ENCODE measurements at regions not wholly inside any gene's neighbourhood (a gene's known extent, or its start where the extent isn't known, plus 50 kb on each side); places are given as distances from the start of the nearest gene placed in this dataset.
"Not testable (repeated sequence)": the region's sequence is repeated elsewhere in the genome, so short reads cannot be mapped to it uniquely, and the experiment has no call there.

DNA sequence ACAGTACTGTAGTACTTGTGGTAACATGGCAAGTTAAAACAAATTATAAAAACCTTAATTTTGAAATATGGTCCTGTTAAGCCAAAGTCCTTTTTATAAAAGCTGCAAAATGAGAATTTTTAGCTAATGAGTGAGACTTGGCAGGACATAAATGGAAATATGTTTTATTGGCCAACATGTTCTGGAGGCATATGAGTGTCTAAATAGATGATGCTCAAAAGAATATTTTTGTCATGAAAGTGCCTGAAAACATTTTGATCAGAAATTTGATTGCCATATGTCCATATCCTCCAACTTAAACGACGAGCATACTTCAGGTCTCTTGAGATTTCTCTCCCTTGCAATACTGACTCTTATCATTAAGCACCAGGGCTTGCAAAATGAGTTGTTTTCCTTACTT, 972.6 kb downstream of the TMTC2 start:
- no peak for DNase-seq

DNA sequence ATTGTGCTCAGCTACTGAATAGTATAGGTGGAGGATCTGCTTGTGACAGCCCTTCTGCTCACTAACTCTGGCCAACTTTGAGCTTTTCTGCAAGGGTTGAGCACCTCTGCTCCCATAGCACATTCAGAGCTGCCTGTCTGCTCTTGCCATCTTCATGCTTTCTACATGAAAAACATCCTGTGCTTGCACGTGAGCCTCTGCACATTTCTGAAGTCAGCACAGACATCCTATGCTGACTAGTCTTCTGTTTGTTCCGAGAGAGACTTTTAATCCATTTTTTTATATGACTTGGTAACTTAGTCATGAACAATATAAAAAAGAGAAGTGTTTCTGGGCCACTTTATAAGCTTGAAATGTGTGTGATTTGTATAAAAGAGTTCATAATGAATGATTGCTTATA, 969.3 kb downstream of the TMTC2 start:
- DNase-seq = no peak

DNA sequence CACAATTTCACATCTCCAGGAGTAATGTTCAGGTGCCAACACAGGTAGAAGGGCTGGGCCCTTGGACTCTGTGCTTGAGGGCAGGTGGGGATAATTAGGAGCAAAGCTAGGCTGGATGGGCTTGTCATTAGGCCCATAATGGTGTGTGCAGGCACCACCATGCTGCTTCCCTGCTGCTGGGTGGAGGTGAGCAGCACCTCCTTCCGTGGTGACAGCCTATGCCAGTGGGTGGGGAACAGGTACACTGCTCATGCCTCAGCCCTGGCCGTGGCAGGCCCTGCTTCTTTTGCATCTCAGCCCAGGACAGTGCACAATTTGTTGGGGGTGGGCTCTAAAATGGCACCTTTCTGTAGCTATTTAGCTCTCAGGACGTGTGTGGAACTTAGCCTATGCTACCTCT, 955.5 kb downstream of the TMTC2 start:
- DNase-seq = no peak

DNA sequence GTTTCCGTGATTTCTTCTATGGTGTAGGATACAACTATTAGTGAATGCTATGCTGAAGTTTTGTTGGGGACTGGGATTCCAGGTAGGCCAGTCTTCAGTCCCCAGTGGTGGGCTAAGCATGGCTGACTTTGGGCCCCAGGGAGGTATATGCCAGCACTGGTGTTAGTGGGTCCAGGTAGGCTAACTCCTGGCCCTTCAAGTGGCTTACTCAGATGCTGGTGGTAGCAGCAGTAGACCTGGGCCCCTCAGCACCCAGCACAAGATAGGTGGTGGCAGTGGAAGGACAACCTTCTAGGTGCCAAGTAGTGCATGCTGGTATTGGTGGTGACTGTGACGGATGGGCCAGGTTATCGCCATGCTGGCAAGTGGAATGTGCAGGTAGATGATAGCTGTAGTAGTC, 955.1 kb downstream of the TMTC2 start:
- no peak for DNase-seq

DNA sequence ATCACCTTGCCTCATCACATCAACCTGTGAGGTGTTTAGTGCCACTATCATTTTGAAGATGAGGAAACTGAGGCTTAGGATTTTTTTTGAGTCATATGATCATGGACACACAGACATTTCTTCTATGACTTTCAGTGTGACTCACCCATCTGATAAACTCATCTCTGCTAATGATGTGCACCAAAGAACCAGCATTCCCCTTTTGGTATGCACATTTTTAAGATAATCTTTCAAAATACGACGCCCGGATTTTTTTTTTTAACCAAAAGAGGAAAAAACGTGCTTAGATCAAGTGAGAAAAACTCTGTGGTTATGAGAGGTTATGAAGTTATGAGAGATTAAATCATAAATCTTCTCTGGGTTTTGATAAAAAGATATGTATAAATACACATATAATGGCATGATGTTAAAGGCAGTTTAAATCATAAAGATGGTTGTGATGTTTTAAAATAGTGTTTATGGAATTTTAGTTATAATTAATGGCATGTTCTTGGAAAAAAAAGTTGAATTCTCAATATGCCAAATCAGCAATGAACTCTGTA, 948.1 kb downstream of the TMTC2 start:
- DNase-seq = no peak

DNA sequence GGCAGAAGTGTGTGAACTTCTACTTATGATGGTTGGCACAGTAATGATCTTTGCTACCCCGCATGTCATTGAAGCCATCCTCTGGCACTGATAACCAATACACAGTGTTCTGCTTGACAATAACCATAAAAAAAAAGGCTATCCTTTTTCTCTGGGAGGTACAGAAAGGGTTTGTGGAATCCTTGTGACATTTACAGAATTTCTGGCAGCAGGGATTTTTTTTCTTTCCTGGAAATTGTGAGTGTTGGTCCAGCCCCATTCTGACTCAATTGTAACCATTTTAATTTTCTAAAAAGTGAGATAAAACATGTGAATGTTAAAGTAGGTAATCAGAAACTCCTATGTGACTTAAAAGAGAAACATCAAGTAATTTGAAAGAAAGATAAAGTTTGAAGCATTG, 943.8 kb downstream of the TMTC2 start:
- no peak for DNase-seq

DNA sequence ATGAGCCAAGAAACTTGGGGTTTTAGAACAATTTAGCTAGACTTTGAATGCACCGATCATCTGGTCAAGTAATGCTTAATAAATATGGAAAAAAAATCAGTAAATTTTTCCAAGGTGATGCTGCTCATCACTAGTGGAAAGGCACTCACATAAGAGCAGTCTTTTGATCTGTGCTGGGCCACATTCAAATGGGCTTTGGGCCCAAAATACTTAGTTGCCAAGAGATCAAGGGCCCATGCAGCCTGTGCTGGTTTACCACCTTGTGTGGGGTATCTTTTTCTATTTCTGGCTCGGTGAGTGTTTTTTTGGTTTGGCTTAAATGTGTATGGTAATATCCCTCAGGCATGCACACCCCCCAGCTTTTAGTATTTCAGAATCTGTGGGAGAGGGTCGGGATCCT, 943.2 kb downstream of the TMTC2 start:
- no peak for DNase-seq

DNA sequence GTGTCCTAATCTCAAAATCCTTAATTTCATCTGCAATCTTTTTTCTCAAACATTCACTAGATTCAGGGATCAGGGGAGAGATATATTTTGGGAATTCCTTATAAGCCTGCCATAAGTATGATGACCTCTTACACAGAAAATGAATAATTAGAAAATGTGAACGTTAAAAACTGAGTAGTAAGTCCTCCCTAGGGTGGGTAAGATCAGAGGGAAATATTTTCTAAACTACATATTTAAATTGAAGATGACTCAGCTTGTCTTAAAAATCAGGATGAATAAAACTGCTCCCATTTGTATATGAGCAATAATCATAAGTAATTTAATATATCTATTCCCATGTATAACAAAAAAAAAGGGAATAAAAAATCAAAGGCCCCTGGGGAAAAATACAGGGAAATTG, 935.5 kb downstream of the TMTC2 start:
- no peak for DNase-seq

DNA sequence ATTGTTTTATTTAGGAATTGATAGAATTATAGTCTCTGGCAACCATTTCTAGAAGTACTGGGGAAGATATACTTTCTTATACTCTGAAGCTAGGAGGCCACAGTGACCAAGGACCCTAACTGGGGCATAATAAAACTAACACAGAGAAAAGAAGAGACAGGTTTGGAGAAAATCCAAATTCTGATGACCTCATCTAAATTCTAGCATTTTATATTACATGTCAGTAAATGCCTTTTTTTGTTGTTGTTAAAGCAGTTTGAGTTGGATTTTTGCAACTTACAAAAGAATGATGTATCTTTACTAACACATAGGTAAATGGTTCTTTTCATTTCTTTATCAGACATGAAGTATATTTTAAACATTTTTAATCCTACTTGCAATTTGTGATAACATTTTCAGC, 933.3 kb downstream of the TMTC2 start:
- no peak for DNase-seq

DNA sequence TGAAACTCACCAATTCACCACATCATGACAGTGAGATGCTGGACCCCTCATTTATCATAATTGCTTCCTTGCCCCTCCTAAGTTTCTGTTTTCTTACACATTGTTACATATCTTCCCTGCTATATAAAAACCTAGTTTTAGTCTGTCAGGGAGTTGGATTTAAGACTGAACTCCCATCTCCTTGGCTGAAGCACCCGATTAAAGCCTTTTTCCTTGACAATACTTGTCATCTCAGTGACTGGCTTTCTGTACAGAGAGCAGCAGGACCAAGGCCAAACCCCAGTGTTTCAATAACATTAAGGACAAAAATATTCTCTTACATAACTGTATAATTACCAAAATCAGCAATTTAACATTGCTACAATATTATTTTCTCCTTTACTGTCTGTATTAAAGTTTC, 928.4 kb downstream of the TMTC2 start:
- no peak for DNase-seq

DNA sequence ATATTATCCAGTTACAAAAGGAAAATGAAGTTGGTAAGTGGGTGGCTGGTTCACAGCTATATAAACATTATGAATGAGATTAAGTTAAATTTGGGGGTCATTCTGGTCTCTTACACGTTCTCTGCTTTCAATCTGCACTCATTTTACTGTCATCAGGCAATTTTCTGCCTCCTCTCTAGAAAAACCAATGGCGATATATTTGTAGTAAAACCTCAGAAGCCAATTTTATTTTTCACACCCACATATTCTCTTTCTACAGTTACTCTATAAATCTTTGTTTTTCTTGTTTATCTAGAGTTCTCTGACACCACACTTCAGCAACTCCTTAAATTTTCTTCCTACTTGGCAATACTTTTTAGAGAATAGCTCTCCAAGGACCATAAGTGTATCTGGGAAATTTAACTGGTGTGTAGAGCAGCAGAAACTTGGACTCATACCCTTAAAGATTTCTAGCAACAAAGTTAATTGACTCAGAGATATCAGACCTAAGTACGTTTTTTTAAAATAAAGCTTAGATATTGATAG, 926.9 kb downstream of the TMTC2 start:
- DNase-seq = no peak

DNA sequence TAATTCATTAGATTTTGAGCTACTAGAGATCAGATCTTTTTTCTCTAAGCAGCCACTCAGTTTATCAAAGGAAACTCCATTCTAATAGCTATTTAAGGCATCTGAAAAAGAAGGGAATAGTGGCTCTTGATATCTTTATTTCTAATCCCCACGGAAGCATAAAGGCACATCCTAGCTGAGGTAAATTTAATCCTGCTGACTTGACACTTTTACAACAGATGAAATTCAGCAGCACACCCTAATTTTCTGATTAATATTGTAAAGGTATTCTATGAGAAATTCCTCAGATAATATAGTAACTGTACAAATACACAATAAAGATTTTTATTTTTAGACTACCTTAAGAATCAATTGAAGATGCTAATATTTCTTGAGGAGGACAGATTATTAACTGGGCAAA, 916.4 kb downstream of the TMTC2 start:
- DNase-seq = no peak

DNA sequence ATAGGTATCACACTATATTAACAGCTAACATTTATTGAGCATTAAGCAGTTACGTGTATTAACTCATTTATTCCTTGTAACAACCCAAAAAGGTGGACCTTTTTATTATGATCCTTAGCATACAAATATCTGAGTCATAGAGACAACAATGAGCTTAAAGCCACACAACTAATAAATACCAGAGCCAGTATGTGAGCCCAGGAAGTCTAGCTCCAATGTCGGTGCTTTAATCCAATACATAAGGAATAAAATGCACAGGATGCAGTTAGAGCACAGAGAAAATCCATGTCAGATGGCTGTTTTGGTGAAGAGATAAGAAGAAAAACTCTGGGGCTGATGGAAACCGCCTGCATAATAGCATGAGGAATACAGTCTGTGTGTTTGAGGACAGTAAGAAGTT, 888.6 kb downstream of the TMTC2 start:
- DNase-seq = no peak

DNA sequence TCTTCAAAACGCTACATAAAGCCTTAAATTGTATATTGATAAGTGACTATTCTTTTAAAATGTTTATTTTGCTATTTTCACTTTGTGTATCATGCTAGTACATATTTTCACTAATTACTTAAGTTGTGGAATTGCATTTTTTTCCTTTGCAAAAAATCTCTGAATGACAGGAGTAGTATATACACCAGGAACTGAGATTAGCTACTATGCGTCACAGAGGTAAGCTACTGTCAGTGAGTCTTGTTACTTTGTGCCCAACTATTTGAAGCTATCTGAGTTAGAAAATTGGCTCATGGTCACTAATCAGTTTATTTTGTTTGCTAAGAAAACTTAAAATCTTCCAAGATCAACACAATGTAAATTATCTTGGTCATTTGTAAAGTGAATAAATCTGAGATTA, 887.4 kb downstream of the TMTC2 start:
- no peak for DNase-seq

DNA sequence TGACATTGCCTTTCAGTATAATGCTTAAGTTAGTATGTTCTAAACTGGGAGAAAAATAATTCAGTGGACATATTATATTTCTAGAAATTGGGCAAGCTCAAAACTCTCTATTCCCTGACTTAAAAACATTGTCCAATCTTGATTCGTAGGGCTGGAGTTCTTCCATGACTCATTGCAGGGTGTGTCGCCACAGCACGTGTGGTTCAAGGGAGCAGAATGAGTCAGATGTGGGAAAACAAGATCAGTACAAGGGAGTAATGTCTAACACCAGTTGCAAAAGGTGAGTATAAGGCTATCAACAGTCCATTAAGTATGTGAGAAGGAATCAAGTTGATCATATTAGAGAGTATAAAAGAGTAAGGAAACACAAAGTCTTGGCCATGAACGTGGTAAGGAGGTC, 887.0 kb downstream of the TMTC2 start:
- DNase-seq = no peak

DNA sequence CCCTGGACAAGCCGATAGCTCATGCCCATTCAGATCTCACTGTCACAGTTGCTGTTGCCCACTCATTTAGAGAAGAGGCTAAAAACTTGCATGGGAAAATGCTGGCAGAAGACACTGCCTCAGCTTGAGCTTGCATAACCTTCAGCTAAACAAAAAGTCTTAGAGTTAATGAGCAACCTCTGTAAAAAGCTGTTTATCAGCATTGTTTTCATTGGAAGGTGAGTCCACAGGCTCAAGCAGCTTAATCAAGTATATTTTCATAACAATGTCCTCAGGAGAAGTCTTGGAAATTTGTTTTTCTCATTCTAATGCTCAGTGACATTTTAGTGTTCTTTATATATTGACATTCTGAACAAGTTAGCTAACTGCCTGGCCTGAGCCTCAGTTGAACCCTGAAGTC, 872.9 kb downstream of the TMTC2 start:
- no peak for DNase-seq

DNA sequence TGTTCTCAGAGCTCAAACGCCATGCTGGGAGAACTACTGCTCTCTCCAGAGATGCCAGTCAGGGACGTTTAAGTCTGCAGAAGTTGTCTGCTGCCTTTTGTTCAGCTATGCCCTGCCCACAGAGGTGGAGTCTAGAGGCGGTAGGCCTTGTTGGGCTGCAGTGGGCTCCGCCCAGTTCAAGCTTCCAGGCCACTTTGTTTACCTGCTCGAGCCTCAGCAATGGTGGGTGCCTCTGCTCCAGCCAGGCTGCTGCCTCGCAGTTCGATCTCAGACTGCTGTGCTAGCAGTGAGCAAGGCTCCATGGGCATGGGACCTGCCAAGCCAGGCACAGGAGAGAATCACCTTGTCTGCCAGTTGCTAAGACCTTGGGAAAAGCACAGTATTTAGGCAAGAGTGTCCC, 869.3 kb downstream of the TMTC2 start:
- not testable (repeated sequence) for DNase-seq

DNA sequence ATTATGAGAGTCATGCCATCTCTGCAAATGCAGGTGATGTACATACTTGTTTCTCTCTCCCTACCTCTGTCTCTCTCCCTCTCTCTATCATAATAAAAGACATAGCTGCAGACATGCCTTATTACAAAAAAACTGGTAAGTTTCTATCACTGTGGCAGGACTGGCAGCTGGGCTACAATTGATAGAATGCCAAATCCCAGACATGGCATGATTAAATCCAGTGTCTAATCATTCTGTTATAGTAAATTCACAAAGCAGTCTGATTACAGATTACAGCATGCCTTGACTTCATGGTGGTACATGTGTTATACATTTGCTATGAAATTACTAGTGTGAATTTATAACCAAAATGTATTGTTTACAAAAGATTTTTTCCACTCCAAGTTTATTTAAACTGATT, 854.7 kb downstream of the TMTC2 start:
- DNase-seq = no peak

DNA sequence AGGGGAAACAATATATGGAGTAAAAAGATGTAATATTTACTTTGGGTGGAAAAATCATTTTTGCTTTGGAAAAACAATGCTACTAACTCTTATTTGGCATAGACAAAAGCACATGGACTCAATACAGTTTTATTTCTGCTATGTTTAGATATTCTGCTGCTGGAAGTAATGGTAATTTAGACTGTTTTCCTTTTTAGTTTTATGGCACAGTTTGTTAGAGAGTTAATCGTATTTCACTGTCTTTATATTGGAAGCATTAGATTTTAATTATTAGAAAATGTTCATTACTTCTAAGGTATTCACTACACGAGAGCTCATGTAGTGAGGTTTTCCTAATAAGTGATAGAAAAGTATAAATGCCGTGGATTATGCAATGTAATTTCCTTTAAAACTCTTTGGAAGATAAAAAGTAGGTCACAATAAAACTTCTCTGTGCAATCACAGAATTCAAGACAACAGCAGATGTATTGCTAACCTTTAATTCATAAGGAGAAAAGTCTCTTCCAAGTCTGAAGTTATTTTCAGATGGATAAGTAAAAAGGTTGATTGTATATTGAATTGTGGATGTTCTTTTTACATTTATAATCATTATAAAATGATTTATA, 851.8 kb downstream of the TMTC2 start:
- no peak for DNase-seq

DNA sequence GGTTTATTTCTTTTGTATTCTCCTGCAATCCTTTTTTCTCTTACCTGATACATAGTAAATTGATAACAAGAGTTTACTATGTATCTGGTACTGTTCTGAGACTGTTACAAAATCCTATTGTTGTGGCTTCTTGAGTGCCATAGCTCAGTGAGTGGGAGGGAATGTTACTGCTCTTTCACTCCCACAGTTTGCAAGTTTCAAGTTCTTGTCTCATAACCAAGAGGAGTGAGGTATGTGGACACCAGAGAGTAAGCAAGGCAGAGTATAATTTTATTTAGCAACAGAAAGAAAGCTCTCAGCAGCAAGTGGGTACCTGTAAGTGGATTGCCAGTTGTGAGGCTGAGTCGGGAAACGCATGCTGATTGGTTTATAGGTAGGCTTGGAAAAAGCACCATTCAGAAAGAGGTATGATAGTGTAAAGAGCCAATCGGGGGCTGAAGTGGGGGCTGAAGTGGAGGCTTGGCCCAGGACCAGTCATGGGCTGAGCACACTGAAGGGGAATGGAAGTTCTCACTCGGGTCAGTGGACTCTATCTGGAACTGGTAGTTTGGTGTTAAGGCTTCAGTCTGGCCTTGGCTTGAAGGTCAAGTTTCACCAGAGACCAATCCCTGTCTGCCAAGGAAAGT, 850.8 kb downstream of the TMTC2 start:
- no peak for DNase-seq

DNA sequence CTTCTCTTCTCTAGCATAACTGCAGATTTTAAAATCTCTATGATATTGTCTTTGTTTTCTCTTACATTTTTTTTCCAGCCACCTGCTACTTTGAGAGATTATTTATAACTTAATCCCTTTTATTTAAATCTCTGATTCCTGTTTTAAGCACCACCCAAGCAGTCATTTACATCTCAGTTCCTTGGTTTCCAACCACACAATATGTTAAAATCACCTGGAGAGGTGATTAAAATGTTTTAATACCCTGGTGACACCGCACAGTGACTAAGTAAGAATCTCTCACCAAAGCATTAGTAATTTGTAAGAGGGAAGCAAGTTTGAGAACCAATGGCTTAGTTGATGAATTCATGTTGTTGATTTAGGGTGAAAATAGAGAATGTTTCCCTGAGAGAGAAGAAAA, 849.8 kb downstream of the TMTC2 start:
- DNase-seq = no peak

DNA sequence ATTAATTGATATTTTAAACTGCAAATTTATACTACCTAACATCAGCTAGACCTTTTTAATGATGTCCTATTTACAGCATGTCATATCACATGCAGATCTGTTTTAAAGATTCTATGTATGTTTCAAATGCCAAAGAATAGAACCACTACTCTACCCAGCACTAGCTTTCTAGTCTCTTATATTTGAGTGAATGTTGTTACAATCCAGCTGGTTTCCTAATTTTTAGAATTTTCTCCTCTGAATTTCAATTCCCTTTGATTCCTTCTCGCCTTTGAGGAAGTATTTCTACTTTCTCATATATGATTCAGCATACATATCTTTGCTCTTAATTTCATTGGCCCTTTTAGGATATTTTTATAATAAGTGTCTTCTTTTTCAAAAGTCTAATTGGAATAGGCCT, 841.9 kb downstream of the TMTC2 start:
- DNase-seq = no peak

DNA sequence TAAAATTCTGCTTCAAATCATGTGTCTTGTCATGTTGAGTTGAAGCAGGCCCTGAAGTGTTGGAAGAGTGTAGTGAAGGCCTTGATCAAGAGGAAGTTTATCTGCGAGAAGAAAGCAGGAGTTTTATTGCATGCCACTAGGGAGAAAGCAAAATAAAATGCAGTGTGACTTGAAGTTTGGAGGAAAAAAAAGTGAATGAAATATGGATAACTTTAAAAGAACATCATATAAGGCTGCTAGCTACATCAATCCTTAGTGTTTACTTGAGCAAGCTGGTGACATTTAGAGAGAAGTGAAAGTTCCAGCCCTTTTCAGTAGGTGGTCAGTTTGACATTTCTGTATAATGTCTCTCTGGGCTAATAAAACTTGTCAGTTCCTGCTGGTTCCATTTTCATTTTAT, 841.1 kb downstream of the TMTC2 start:
- no peak for DNase-seq

DNA sequence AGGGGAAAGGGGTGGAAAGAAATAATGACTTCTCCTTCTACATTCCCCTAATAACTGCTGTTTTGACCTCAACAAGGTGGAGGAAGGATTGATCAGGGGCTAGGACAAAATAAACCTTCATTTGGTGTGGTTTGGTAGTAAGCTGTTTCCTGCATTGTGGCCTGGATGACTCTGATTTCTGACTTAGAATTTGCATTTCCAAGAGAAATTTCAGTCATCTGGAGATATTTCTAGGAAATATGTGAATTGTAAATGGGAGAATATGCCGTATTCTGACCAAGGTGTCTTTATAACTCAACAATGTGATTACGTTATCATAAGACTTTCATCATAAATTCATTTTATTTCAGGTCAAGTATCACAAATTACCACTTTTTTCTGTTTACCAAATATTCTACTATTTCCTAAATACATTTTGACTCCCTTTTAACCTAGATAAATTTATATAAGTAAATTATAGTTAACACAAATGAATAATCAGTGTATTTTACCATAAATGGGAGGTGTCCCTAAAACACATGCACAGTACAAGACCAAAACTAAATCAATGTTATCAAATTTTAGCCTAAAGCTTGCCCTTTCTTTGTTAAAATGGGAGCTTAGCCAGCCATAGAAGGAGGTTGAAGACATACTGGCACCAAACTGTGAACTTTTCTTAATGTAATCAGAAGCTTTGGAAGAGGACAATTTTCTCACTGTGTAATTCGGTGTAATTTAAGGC, 828.8 kb downstream of the TMTC2 start:
- no peak for DNase-seq

Measured in NCI-H1105 (cell line).